K562 (cell line): ENCODE measurements at regions not wholly inside any gene's neighbourhood (a gene's known extent, or its start where the extent isn't known, plus 50 kb on each side); places are given as distances from the start of the nearest gene placed in this dataset.

Source experiments
- FOXM1 ChIP-seq, 2 experiments: fragments of 450-650 bp in 1 of 2; sonication (generic) in 1 of 2; formaldehyde crosslinking in 1 of 2; IDR thresholded peaks; 2 replicates each; pipeline versions ENCODE4 v1.6.1 to v1.9.0; 2017 to 2022; ENCODE audit warnings: low read depth in 2 of 2, mild to moderate bottlenecking in 2 of 2, missing genetic modification reagents in 1 of 2, moderate library complexity in 1 of 2
- SIN3A ChIP-seq, 2 experiments: fragments of 150-350 bp in 1 of 2; IDR thresholded peaks; 2 replicates each; pipeline ENCODE4 v1.6.1; 2011 to 2016; ENCODE audit warnings: borderline replicate concordance in 2 of 2, low read depth in 2 of 2, low read length in 2 of 2, mild to moderate bottlenecking in 2 of 2, moderate library complexity in 2 of 2; ENCODE audit not compliant: control insufficient read depth in 1 of 2
- ZNF696 ChIP-seq: fragments of 250-450 bp; sonication (Bioruptor Pico); conservative IDR thresholded peaks from 2 replicates; pipeline ENCODE4 v1.4.0; 2020; ENCODE audit warnings: mild to moderate bottlenecking, moderate library complexity

GRCh38 chr13:53310786-53311185 is 282.2 kb downstream of the OLFM4 start:
- no peak for TF ChIP-seq ZNF696 (CRISPR knock-in tag)
- TF ChIP-seq FOXM1 (IDR thresholded peaks at IDR 0.05; ENCODE audit: low read depth) = no peak
- TF ChIP-seq FOXM1 (CRISPR knock-in tag; IDR thresholded peaks at IDR 0.05; ENCODE audit: low read depth) = no peak
- TF ChIP-seq SIN3A (IDR thresholded peaks at IDR 0.05; ENCODE audit: borderline replicate concordance in 2 of 2, control insufficient read depth in 1 of 2, low read depth in 2 of 2, low read length in 2 of 2) = no peak
